Naive thymus-derived CD4-positive, alpha-beta T cell (primary cell): ENCODE measurements at regions not wholly inside any gene's neighbourhood (a gene's known extent, or its start where the extent isn't known, plus 50 kb on each side); places are given as distances from the start of the nearest gene placed in this dataset.
A peak's percentile ranks its signal among the peaks of the same experiment; 100 is the strongest.

ENCODE experiments used
- ATAC-seq: fragments of 150-1000 bp; cut with Tn5 transposase; 2 replicates; pipeline ENCODE4 v1.10.0; 2021; ENCODE audit warnings: mild to moderate bottlenecking, moderate library complexity
- CTCF ChIA-PET: fragments of 350-600 bp; sonication (Branson Sonifier 250); formaldehyde crosslinking; loops from one replicate; lab custom pipeline; 2021; ENCODE audit warnings: antibody characterized with exemption; lab: Charles Lee
- POLR2A ChIA-PET: fragments of 350-600 bp; sonication (Branson Sonifier 250); formaldehyde crosslinking; loops from one replicate; lab custom pipeline; 2021; ENCODE audit warnings: antibody characterized with exemption, inconsistent platforms; lab: Charles Lee
- DNase-seq, 9 donors: peaks; one replicate each; pipeline versions ENCODE4 v3.0.0 to v3.0.0-alpha.2; 2020 to 2022; ENCODE audit warnings: mixed read lengths in 1 of 9
- H3K27ac ChIP-seq: one replicate; pipeline ENCODE4 v1.7.0; 2013; ENCODE audit warnings: mild to moderate bottlenecking, low read depth, low read length, moderate library complexity
- H3K27me3 ChIP-seq, 2 donors: one replicate each; pipeline ENCODE4 v1.7.0; 2013; ENCODE audit warnings: low read length in 2 of 2, mild to moderate bottlenecking in 2 of 2, moderate library complexity in 2 of 2; ENCODE audit not compliant: control insufficient read depth in 2 of 2, insufficient read depth in 2 of 2
- H3K36me3 ChIP-seq, 3 experiments: 1 replicate in 2 of 3; 2 replicates in 1 of 3; pipeline ENCODE4 v1.7.0; 2013; ENCODE audit warnings: low read length in 3 of 3, mild to moderate bottlenecking in 3 of 3, moderate library complexity in 1 of 3; ENCODE audit not compliant: insufficient read depth in 3 of 3, control insufficient read depth in 2 of 3
- H3K4me1 ChIP-seq, 2 donors: one replicate each; pipeline ENCODE4 v1.7.0; 2013; ENCODE audit warnings: low read length in 2 of 2, mild to moderate bottlenecking in 2 of 2, moderate library complexity in 1 of 2; ENCODE audit not compliant: control insufficient read depth in 2 of 2, insufficient read depth in 2 of 2
- H3K4me3 ChIP-seq: 2 replicates; pipeline ENCODE4 v1.7.0; 2013; ENCODE audit warnings: mild to moderate bottlenecking, low read length
- H3K9me3 ChIP-seq, 3 experiments: 1 replicate in 2 of 3; 2 replicates in 1 of 3; pipeline ENCODE4 v1.7.0; 2013; ENCODE audit warnings: low read length in 3 of 3; ENCODE audit not compliant: control insufficient read depth in 2 of 3
- H3K27ac Mint-ChIP-seq, 9 donors: one replicate each; pipeline ENCODE4 v1.8.0; 2020 to 2022; ENCODE audit warnings: mixed read lengths in 9 of 9, mild to moderate bottlenecking in 8 of 9, moderate library complexity in 5 of 9, inconsistent platforms in 2 of 9
- H3K27me3 Mint-ChIP-seq, 5 donors: one replicate each; pipeline ENCODE4 v1.8.0; 2021 to 2022; ENCODE audit warnings: mixed read lengths in 5 of 5, mild to moderate bottlenecking in 1 of 5
- H3K36me3 Mint-ChIP-seq, 5 donors: one replicate each; pipeline ENCODE4 v1.8.0; 2020 to 2022; ENCODE audit warnings: mixed read lengths in 5 of 5, mild to moderate bottlenecking in 3 of 5, inconsistent platforms in 1 of 5
- H3K4me1 Mint-ChIP-seq, 7 donors: one replicate each; pipeline ENCODE4 v1.8.0; 2020 to 2022; ENCODE audit warnings: mixed read lengths in 7 of 7, mild to moderate bottlenecking in 3 of 7, inconsistent platforms in 1 of 7
- H3K4me3 Mint-ChIP-seq, 10 donors: one replicate each; pipeline ENCODE4 v1.8.0; 2020 to 2022; ENCODE audit warnings: mild to moderate bottlenecking in 10 of 10, mixed read lengths in 10 of 10, moderate library complexity in 6 of 10, inconsistent platforms in 2 of 10
- H3K9me3 Mint-ChIP-seq, 11 donors: one replicate each; pipeline ENCODE4 v1.8.0; 2020 to 2022; ENCODE audit warnings: mixed read lengths in 11 of 11, mild to moderate bottlenecking in 4 of 11, inconsistent platforms in 1 of 11, moderate library complexity in 1 of 11
- intact Hi-C, 2 donors: fragments of 100-400 bp; cut with micrococcal nuclease; formaldehyde crosslinking; loops; one replicate each; pipeline ENCODE4 v1.15.1; 2023

DNA sequence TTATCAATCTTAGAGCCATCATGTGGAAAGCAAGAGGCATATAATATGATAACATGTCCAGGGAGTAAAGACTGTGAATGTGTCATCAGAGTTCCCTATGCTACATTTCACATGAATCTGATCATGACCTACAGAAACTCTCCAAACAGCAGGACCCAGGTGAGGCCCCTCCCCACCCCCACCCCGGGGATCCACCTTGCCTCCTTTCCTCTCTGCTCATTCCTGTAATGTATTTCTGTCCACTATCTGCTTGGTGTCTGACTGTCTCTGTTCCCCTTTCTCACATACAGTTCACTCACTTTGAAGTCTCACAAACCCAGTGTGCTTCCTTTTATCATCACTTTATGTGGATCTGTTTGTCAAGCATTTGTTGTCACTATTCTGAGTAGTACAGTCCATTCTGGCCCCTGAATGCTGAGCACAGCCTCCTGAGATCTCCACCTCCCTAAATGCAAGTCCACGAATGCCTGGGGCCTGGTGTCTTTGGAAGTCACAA is 76.4 kb upstream of the SMARCA2 start:
- ChIA-PET POLR2A (interaction anchor here (0.9 kb wide), 1 partner anchor 79 kb away, joined by 3 read pairs; no protein-coding TSS in a partner anchor), CTCF (interaction anchor here (1.1 to 1.5 kb wide), 2 partner anchors 129 to 149 kb away, joined by 3 to 4 read pairs; no protein-coding TSS in a partner anchor)
- H3K9me3 ChIP-seq = no peaks in the 10 kb centered on the region
- Mint-ChIP-seq H3K4me3 (no peak overlapping the region), H3K27ac (no peak overlapping the region), H3K27me3 (peaks cover 0 to 11% (median 8%) of the 10 kb centered on the region in 5 donors), H3K4me1 (peaks cover 0 to 5% (median 0%) of the 10 kb centered on the region in 7 donors), H3K36me3 (no peaks in the 10 kb centered on the region), H3K9me3 (peaks cover 0 to 3% (median 0%) of the 10 kb centered on the region in 11 donors)
- H3K27ac ChIP-seq = no peak overlapping the region
- intact Hi-C loops = no loop called here
- H3K4me3 ChIP-seq = no peak overlapping the region
- no peaks in the 10 kb centered on the region for H3K27me3 ChIP-seq
- H3K36me3 ChIP-seq = no peaks in the 10 kb centered on the region
- DNase-seq = no peak
- H3K4me1 ChIP-seq = no peaks in the 10 kb centered on the region
- ATAC-seq = no peak

DNA sequence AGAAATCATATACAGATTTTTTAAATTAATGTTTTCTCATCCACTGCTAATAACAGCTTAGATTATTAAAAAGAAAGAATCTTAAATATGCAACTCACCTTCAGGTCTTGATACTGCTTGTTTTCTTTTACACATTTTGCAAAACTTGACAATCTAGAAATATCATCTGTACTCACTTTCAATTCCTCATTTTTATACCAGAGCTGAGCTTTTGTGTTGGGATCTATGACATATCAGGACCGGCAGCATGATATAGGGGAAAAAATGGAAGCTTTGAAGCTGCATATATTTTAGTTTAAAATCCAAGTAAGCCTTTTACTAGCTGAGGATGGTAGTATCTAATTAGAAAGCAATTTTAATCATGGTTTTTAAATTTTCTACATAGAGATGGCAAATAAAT is 75.7 kb upstream of the SMARCA2 start:
- ChIA-PET POLR2A (interaction anchor here (0.6 to 0.9 kb wide), 2 partner anchors 29 to 78 kb away, joined by 3 read pairs; no protein-coding TSS in a partner anchor), CTCF (interaction anchor here (0.5 to 1.5 kb wide), 6 partner anchors 10 to 148 kb away, joined by 3 to 4 read pairs (median 3); no protein-coding TSS in a partner anchor)
- H3K27ac ChIP-seq = no peak overlapping the region
- ATAC-seq (no peak), DNase-seq (no peak)
- intact Hi-C loops = no loop called here
- no peaks in the 10 kb centered on the region for H3K36me3 ChIP-seq
- H3K4me1 ChIP-seq = no peaks in the 10 kb centered on the region
- H3K27ac Mint-ChIP-seq = no peak overlapping the region
- no peaks in the 10 kb centered on the region for H3K27me3 ChIP-seq
- no peaks in the 10 kb centered on the region for H3K36me3 Mint-ChIP-seq
- peaks cover 0 to 3% (median 0%) of the 10 kb centered on the region in 11 donors for H3K9me3 Mint-ChIP-seq
- no peaks in the 10 kb centered on the region for H3K9me3 ChIP-seq
- H3K27me3 Mint-ChIP-seq = peaks cover 0 to 11% (median 6%) of the 10 kb centered on the region in 5 donors
- H3K4me1 Mint-ChIP-seq = peaks cover 0 to 5% (median 0%) of the 10 kb centered on the region in 7 donors
- H3K4me3 Mint-ChIP-seq = no peak overlapping the region
- H3K4me3 ChIP-seq = no peak overlapping the region

DNA sequence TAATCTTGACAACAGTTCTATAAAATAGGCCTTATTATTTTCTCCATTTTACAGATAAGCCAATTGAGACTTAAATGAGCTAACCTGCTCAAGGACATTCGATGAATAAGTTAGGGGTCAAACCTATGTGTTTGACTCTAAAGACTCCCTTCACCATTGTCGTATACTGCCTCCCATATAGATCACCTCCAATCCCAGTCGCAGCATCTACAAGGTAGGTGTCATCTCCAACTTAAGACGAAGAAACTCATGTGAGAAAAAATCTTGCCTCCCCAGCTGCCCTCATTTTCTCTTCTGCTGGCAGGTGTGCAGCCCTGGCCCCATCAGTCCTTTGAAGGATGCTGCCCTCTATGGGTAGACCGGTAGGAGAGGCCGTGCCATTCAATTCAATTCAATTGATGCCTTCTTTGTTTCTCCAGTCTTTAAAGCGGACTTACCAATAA is 75.2 kb upstream of the SMARCA2 start:
- CTCF ChIA-PET = interaction anchor here (0.5 to 1.5 kb wide), 5 partner anchors 10 to 148 kb away, joined by 3 to 4 read pairs (median 3); no protein-coding TSS in a partner anchor

DNA sequence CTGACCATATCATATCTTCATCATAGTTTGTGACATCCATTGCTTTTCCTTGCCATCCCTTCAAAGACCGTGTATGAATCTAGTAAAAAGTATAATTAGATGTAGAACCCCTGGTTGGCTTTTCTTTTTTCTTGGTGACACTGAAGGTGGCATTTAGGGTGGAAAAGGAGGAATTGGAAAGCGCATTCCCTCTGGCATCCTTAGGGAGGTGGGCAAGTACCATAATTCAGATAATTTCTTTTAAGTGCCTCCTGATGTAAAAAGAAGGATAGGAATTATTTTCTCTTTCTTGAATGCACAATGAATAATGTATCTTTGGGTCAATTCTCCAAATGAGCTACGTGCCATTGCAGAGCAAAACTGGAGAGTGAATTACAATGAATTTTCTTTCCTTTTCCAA is 73.2 kb upstream of the SMARCA2 start:
- ChIA-PET POLR2A (no interaction called here), CTCF (interaction anchor here (1.4 kb wide), 1 partner anchor 145 kb away, joined by 4 read pairs; no protein-coding TSS in a partner anchor)
- H3K4me1 ChIP-seq = no peaks in the 10 kb centered on the region
- no peak overlapping the region for H3K4me3 ChIP-seq
- ATAC-seq (no peak), DNase-seq (no peak)
- no peaks in the 10 kb centered on the region for H3K36me3 ChIP-seq
- no peaks in the 10 kb centered on the region for H3K27me3 ChIP-seq
- H3K27ac ChIP-seq = no peak overlapping the region
- Mint-ChIP-seq H3K4me3 (no peak overlapping the region), H3K9me3 (peaks cover 0 to 3% (median 0%) of the 10 kb centered on the region in 11 donors), H3K36me3 (no peaks in the 10 kb centered on the region), H3K4me1 (peaks cover 0 to 5% (median 0%) of the 10 kb centered on the region in 7 donors), H3K27ac (no peak overlapping the region), H3K27me3 (peaks cover 0 to 11% (median 7%) of the 10 kb centered on the region in 5 donors)
- intact Hi-C loops = loop anchor here (1.0 to 5.0 kb wide), 4 partner anchors 75 to 145 kb away; partner anchors contain the start of gene SMARCA2 (in 1 of the 2)
- H3K9me3 ChIP-seq = no peaks in the 10 kb centered on the region

More for the DNA sequence above, 75.2 kb upstream of the SMARCA2 start:
- Histone ChIP-seq H3K9me3 (no peaks in the 10 kb centered on the region), H3K36me3 (no peaks in the 10 kb centered on the region), H3K27me3 (no peaks in the 10 kb centered on the region), H3K4me1 (no peaks in the 10 kb centered on the region), H3K27ac (no peak overlapping the region), H3K4me3 (no peak overlapping the region)
- H3K27me3 Mint-ChIP-seq = peaks cover 0 to 11% (median 6%) of the 10 kb centered on the region in 5 donors
- POLR2A ChIA-PET = interaction anchor here (0.6 to 0.9 kb wide), 2 partner anchors 30 to 77 kb away, joined by 3 read pairs; no protein-coding TSS in a partner anchor
- peaks cover 0 to 3% (median 0%) of the 10 kb centered on the region in 11 donors for H3K9me3 Mint-ChIP-seq
- no peak overlapping the region for H3K27ac Mint-ChIP-seq
- DNase-seq = peak in 6 of 9 donors; percentile 19 to 44 (median 26)
- H3K36me3 Mint-ChIP-seq = no peaks in the 10 kb centered on the region
- ATAC-seq = peak; percentile 70
- peaks cover 0 to 5% (median 0%) of the 10 kb centered on the region in 7 donors for H3K4me1 Mint-ChIP-seq
- no peak overlapping the region for H3K4me3 Mint-ChIP-seq
- intact Hi-C loops = loop anchor here (5.0 kb wide), 2 partner anchors 77 to 147 kb away; partner anchors contain the start of gene SMARCA2 (in 1 of the 2)

DNA sequence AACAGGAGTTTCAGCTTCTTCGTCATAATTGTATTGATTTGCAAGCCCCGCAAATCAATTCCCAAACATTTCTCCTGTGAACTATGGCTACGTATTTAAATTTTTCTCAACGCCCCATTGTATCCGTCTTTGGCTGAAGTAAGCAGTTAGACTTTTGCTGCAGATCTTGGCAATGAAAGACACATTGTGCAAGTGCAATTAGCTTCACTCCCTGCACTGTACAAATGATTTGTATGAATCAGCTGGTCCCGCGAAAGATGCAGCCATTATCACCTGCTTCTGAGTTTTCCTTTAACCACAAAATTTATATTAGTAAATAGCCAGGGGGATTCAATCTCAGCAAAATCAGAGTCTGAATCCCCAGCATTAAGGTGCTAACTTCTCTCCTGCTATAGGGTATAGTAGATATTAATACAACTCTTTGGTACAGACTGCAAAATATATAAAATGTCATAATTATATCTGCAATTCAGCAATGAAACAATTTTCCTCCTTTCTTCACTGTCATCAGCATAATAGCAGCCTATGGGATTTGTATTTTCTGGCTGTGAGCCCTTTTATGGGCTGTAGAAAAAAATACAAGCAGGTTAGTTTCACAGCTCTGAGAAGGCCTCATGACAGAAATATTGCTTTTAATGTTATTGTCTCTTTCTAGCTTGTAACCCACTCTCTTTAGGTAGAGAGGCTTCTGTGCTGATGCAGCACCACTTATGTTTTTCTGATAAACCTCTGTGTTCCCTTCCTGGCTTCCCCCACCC is 68.4 kb upstream of the SMARCA2 start:
- no peaks in the 10 kb centered on the region for H3K36me3 ChIP-seq
- Mint-ChIP-seq H3K27ac (no peak overlapping the region), H3K36me3 (no peaks in the 10 kb centered on the region), H3K4me3 (no peak overlapping the region), H3K27me3 (peaks cover 0 to 11% (median 0%) of the 10 kb centered on the region in 5 donors), H3K4me1 (no peaks in the 10 kb centered on the region), H3K9me3 (no peaks in the 10 kb centered on the region)
- H3K27ac ChIP-seq = no peak overlapping the region
- CTCF ChIA-PET = no interaction called here
- intact Hi-C loops = no loop called here
- H3K4me1 ChIP-seq = no peaks in the 10 kb centered on the region
- DNase-seq = no peak
- POLR2A ChIA-PET = no interaction called here
- no peaks in the 10 kb centered on the region for H3K9me3 ChIP-seq
- H3K27me3 ChIP-seq = no peaks in the 10 kb centered on the region
- no peak overlapping the region for H3K4me3 ChIP-seq
- no peak for ATAC-seq

DNA sequence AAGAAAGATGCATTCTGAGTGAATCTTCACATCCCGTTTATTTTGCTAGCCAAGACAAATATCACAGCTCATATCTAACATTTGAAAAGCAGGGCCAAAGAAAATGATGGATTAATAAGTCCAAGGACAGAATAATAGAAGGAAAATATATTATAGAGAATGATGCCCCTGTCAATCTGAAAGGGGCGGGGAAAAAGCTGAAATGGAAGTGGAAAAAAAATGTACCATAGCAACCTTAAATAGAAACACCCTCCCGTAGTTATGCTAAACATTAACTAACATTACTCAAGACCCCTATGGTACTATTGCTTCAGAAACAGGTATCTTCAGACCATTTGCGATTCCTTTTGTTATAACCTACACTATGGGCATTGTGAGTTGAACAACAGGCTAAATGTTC is 67.7 kb upstream of the SMARCA2 start:
- no peak overlapping the region for H3K4me3 Mint-ChIP-seq
- H3K27ac Mint-ChIP-seq = no peak overlapping the region
- Histone ChIP-seq H3K4me1 (no peaks in the 10 kb centered on the region), H3K36me3 (no peaks in the 10 kb centered on the region), H3K27ac (no peak overlapping the region), H3K27me3 (no peaks in the 10 kb centered on the region), H3K9me3 (no peaks in the 10 kb centered on the region), H3K4me3 (no peak overlapping the region)
- intact Hi-C loops = no loop called here
- DNase-seq (no peak), ATAC-seq (no peak)
- ChIA-PET POLR2A (no interaction called here), CTCF (no interaction called here)
- no peaks in the 10 kb centered on the region for H3K9me3 Mint-ChIP-seq
- H3K4me1 Mint-ChIP-seq = no peaks in the 10 kb centered on the region
- H3K36me3 Mint-ChIP-seq = no peaks in the 10 kb centered on the region
- H3K27me3 Mint-ChIP-seq = peaks cover 0 to 7% (median 0%) of the 10 kb centered on the region in 5 donors
